HG03378 (cell line): ENCODE measurements at regions not wholly inside any gene's neighbourhood (a gene's known extent, or its start where the extent isn't known, plus 50 kb on each side); places are given as distances from the start of the nearest gene placed in this dataset.

Experiments
- ATAC-seq: cut with Tn5 transposase; IDR thresholded peaks from one replicate; pipeline ENCODE4 v1.9.1; 2021; ENCODE audit warnings: mild to moderate bottlenecking, moderate library complexity; ENCODE audit not compliant: unreplicated experiment

GRCh38 chr14:60349663-60350365, 100.8 kb downstream of the PPM1A start:
- peak; percentile 56 for ATAC-seq

GRCh38 chr14:60350366-60350720, 101.3 kb downstream of the PPM1A start:
- ATAC-seq: no peak

GRCh38 chr14:60353420-60353819, 104.4 kb downstream of the PPM1A start:
- no peak for ATAC-seq

- ATAC-seq: no peak
Observed at GRCh38 chr14:60355768-60356167, 106.7 kb downstream of the PPM1A start.

GRCh38 chr14:60356386-60356785, 107.4 kb downstream of the PPM1A start:
- ATAC-seq: no peak

GRCh38 chr14:60356906-60357550, 108.0 kb downstream of the PPM1A start:
- ATAC-seq: no peak

GRCh38 chr14:60357551-60358149, 108.6 kb downstream of the PPM1A start:
- no peak for ATAC-seq

- no peak for ATAC-seq
Observed at GRCh38 chr14:60363275-60363674, 114.3 kb downstream of the PPM1A start.

GRCh38 chr14:60363687-60364086, 114.7 kb downstream of the PPM1A start:
- no peak for ATAC-seq

GRCh38 chr14:60381909-60382308, 104.0 kb downstream of the C14orf39 start:
- no peak for ATAC-seq
